ENCODE measurements at regions not wholly inside any gene's neighbourhood (a gene's known extent, or its start where the extent isn't known, plus 50 kb on each side); places are given as distances from the start of the nearest gene placed in this dataset.

- no peak for DNase-seq (ENCODE audit: low read depth)
Observed at GRCh38 chr6:160899671-160900430, 91.7 kb upstream of the MAP3K4 start.

- DNase-seq (ENCODE audit: low read depth) = no peak
Observed at GRCh38 chr6:160911949-160912348, 79.6 kb upstream of the MAP3K4 start.

- DNase-seq (ENCODE audit: low read depth) = no peak
Observed at GRCh38 chr6:160912411-160912810, 79.2 kb upstream of the MAP3K4 start.

GRCh38 chr6:160917572-160917971 is 74.0 kb upstream of the MAP3K4 start:
- no peak for DNase-seq (ENCODE audit: low read depth)

GRCh38 chr6:160919723-160920440 is 71.7 kb upstream of the MAP3K4 start:
- peak; percentile 52 for DNase-seq (ENCODE audit: low read depth)

GRCh38 chr6:160921095-160921494 is 70.5 kb upstream of the MAP3K4 start:
- no peak for DNase-seq (ENCODE audit: low read depth)

- DNase-seq (ENCODE audit: low read depth) = no peak
Observed at GRCh38 chr6:160926281-160927276, 65.0 kb upstream of the MAP3K4 start.

- DNase-seq (ENCODE audit: low read depth) = no peak
Observed at GRCh38 chr6:160927416-160927815, 64.2 kb upstream of the MAP3K4 start.

GRCh38 chr6:160929361-160929760 is 62.2 kb upstream of the MAP3K4 start:
- no peak for DNase-seq (ENCODE audit: low read depth)

- no peak for DNase-seq (ENCODE audit: low read depth)
Observed at GRCh38 chr6:160929831-160930230, 61.7 kb upstream of the MAP3K4 start.

- peak; percentile 83 for DNase-seq (ENCODE audit: low read depth)
Observed at GRCh38 chr6:160930547-160931377, 60.8 kb upstream of the MAP3K4 start.

- no peak for DNase-seq (ENCODE audit: low read depth)
Observed at GRCh38 chr6:160931378-160932310, 59.9 kb upstream of the MAP3K4 start.

- DNase-seq (ENCODE audit: low read depth) = no peak
Observed at GRCh38 chr6:160933256-160933655, 58.3 kb upstream of the MAP3K4 start.

- no peak for DNase-seq (ENCODE audit: low read depth)
Observed at GRCh38 chr6:160934157-160934556, 57.4 kb upstream of the MAP3K4 start.

GRCh38 chr6:160940197-160940596 is 51.4 kb upstream of the MAP3K4 start:
- DNase-seq (ENCODE audit: low read depth) = no peak
